Ureter (tissue), 1 donor: ENCODE measurements at regions not wholly inside any gene's neighbourhood (a gene's known extent, or its start where the extent isn't known, plus 50 kb on each side); places are given as distances from the start of the nearest gene placed in this dataset.
"Not testable (repeated sequence)": the region's sequence is repeated elsewhere in the genome, so short reads cannot be mapped to it uniquely, and the experiment has no call there.

Experiments used
- DNase-seq: peaks from one replicate; pipeline ENCODE4 v3.0.0-alpha.2; 2020; ENCODE audit warnings: low spot score
- donor health status: DM: yes; HTN: yes; CAD: no.

- no peak for DNase-seq
These were observed 1075.4 kb upstream of the POT1 start for GRCh38 chr7:126005064-126005463.

GRCh38 chr7:126001349-126001748 is 1071.7 kb upstream of the POT1 start:
- DNase-seq = no peak

DNA sequence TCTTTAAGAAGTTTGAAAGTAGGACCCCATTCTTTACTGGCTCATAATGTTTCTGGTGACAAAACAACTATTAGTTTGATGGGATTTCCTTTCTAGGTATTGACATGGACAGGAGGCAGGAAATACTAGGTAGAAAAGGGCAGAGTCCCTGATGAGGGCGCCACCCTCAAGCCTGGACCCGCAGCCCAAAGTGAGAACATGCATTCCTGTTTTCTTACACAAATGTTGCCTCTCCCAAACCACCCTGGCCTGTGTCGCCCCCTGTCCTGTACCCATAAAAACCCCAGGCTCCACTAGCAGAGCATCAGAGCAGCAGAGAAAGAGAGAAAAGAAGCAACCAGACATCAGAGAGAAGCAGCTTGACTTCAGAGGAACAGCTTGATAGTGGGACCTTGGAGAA is 1055.2 kb upstream of the POT1 start:
- no peak for DNase-seq

DNA sequence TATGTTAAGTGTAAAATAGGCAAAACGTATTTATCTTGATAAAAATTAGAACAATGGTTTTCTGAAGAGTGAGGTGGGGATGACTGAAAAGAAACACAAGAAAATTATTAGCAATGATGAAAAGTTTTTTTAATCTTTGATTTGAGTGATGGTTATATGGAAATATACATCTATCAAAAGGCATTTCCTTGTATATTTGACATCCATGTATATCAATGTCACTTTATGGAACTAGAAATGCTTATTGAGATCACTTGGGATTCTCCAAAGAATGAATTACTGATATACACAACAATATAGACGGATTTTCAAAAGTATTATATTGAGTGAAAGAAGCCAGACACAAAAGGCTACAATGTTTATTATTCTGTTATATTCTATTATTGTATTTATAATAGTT is 1042.0 kb upstream of the POT1 start:
- no peak for DNase-seq

- DNase-seq = no peak
These were observed 1036.8 kb upstream of the POT1 start for GRCh38 chr7:125966278-125967048.

- no peak for DNase-seq
These were observed 1005.3 kb upstream of the POT1 start for GRCh38 chr7:125934955-125935354.

GRCh38 chr7:125934539-125934938 is 1004.9 kb upstream of the POT1 start:
- no peak for DNase-seq

DNA sequence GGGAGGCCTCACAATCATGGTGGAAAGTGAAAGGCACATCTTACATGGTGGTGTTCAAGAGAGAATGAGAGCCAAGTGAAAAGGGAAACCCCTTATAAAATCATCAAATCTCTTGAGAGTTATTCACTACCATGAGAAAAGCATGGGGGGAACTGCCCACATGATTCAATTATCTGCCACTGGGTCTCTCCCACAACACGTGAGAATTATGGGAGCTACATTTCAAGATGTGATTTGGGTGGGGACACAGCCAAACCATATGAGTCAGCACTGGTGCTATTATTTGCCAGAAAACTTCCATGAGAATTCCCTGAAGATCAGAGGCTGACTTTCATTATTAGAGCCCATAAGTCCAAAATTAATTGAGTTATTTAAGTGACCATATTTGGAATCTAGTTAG is 1001.2 kb upstream of the POT1 start:
- DNase-seq = no peak

DNA sequence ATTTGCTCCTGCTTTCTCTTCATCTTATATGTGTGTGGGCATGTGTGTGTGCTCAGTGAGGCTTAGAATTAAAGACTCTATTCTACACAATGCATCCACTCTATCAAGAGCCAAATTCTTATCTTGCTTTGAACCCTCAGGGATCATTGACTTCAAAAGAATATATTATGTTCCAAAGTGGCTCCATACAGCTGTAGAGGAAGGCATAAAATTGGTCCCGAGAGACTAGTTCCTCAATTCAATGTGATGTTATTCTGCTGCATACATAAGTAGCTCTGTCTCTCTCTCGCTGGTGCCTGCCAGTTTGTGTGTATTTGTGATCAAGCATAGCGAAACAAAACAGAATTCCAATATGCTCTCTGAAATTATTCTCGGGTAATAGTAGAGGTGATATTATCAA is 997.9 kb upstream of the POT1 start:
- no peak for DNase-seq

- no peak for DNase-seq
These were observed 997.0 kb upstream of the POT1 start for GRCh38 chr7:125926621-125927020.

- no peak for DNase-seq
These were observed 994.4 kb upstream of the POT1 start for GRCh38 chr7:125924037-125924436.

DNA sequence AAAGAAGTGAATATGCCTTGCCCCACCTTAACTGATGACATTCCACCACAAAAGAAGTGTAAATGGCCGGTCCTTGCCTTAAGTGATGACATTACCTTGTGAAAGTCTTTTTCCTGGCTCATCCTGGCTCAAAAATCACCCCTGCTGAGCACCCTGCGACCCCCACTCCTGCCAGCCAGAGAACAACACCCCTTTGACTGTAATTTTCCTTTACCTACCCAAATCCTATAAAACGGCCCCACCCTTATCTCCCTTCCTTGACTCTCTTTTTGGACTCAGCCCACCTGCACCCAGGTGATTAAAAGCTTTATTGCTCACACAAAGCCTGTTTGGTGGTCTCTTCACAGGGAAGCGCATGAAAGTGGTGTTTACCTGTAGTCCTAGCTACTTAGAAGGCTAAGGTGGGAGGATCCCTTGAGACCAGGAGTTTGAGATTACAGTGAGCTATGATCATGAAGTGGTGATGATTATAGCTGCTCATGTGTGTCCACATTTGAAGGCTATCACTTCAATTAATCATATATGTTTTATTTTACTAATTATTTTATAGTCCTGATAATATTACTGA is 985.8 kb upstream of the POT1 start:
- not testable (repeated sequence) for DNase-seq

DNA sequence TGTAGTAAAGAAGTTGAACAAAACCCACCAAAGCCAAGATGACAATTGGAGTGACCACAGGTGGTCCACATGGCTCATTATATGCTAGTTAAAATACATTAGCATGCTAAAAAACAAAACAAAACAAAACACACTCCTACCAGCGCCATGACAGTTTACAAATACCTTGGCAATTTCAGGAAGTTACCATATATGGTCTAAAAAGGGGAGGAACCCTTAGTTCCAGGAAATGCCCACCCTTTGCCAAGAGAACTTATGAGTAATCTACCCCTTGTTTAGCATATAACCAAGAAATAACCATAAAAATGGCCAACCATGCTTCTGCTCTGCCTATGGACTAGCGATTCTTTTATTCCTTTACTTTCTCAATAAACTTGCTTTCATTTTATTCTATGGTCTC is 979.1 kb upstream of the POT1 start:
- DNase-seq = no peak

DNA sequence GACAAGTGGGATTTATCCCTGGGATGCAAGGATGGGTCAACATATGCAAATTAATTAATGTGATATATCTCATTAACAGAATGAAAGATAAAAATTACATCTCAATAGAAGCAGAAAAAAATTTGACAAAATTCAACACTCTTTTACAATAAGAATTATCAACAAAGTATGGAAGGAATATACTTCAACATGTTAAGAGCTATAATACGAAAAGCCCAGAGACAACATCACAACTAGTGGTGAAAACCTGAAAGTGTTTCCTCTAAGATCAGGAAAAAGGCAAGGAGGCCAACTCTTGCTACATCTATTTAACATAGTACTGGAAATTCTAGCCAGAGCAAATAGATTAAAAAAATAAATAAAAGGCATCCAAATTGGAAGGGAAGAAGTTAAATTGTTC is 970.0 kb upstream of the POT1 start:
- DNase-seq = no peak

- no peak for DNase-seq
These were observed 962.8 kb upstream of the POT1 start for GRCh38 chr7:125892434-125892833.

DNA sequence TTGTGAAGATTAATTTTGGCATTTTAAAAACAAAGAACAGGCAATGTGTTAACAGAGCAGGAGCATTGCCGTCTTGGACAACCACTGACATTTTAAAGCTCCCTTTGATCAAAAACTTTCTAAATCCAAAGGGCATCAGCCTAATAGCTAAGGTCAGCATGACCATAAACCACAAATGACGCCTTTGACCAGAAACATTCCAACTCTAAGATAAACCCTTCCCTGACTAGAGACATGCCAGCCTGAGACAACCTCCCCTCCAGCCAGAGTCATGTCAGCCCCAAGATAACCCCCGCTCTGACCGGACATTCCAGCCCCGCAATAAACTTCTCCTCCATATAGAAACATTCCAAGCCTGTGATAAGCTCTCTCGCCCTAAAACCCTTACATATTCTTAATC is 949.4 kb upstream of the POT1 start:
- DNase-seq = no peak

DNA sequence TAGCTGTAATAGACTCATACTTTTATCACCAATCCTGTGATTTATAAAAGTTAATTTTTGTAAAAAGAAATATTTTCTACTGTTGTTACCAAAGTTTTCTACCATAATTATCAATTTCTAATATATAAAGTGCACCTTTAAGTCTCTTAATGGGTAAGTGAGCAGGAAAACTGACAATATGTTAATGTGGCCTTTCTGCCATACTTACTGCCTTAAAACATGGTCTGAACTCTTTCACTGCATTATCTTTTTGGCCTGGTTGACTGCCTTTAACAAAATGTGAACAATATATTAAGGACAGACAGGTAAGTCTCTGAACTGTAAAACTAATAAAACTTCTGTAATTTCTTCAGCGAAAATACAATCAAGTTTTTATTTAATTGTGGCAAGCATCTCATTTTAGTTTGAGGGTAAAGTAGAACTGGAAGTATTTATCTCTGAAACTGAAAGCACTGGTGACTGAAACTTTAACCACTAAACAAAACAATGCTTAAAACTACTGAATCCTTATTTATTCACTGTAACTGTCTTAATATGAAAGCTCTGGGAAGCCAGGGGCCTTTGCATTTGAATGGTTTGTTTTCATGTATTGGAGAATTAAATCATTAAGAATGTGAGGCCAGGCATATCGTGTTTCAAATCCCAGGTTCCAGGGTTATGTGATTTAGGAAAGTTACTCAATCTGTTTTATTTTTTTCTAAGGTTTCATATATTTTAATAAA is 948.8 kb upstream of the POT1 start:
- no peak for DNase-seq

GRCh38 chr7:125877246-125877645 is 947.6 kb upstream of the POT1 start:
- no peak for DNase-seq

GRCh38 chr7:125876431-125876830 is 946.8 kb upstream of the POT1 start:
- no peak for DNase-seq

DNA sequence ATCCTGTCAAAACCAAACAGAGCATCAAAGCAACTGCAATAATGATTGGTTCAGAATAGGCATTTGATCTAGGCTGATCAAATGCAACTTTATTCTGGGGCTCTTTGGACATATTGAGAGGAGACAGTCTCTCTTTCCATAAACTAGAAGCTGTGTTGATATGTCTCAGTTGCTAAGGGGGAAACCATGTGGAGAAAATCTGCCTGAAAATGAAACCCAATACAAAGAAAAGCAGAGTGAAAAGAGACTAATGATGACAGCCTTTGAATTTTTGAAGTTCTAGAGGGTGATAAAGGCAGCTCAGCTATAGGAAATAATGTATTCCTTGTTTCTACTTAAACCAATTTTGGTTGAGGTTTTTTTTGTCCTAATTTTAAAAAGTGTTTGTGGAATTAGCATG is 941.8 kb upstream of the POT1 start:
- no peak for DNase-seq

DNA sequence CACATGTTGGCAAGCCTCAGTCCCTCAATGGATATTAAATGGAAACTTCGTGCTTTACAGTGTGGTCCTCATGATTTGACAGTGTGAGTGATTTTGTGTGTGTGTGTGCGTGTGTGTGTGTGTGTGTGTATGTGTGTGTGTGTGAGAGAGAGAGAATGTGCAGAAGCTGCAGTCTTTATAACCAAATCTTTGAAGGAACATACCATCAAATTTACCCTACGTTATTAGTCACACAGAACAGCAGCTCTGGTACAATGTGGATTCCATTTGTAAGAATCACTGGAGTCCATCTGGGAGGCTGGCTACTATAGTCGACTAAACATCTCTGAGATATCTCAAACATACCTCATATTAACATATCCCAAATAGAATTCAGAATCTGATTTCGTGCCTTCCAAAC is 928.0 kb upstream of the POT1 start:
- no peak for DNase-seq

GRCh38 chr7:125848157-125848556 is 918.5 kb upstream of the POT1 start:
- DNase-seq = no peak

DNA sequence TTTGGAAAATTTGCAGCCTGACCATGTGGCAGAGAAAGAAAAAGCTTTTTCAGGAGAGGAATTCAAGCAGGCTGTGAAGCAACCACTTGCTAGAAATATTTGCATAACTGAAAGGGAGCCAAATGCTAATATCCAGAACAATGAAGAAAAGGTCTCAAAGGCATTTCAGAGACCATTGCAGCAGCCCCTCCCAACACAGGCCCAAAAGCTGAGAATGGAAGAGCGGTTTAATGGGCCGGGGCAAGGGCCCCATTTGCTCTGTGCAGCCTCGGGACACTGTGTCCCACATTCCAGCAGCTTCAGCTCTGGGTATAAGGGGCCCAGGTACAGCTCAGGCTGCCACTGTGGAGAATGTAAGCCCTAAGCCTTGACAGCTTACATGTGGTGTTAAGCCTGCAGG is 918.1 kb upstream of the POT1 start:
- DNase-seq = no peak
